ENCODE measurements at regions not wholly inside any gene's neighbourhood (a gene's known extent, or its start where the extent isn't known, plus 50 kb on each side); places are given as distances from the start of the nearest gene placed in this dataset.

- no peak overlapping the region for H3K4me3 ChIP-seq (ENCODE audit: low read depth, low read length)
- no peak for TF ChIP-seq CTCF (conservative IDR thresholded peaks at IDR 0.05; ENCODE audit: low read depth, low read length)
- no peak for DNase-seq (ENCODE audit: low read depth)
Measured at GRCh38 chr2:78411303-78411702, 614.2 kb upstream of the REG3G start.

DNA sequence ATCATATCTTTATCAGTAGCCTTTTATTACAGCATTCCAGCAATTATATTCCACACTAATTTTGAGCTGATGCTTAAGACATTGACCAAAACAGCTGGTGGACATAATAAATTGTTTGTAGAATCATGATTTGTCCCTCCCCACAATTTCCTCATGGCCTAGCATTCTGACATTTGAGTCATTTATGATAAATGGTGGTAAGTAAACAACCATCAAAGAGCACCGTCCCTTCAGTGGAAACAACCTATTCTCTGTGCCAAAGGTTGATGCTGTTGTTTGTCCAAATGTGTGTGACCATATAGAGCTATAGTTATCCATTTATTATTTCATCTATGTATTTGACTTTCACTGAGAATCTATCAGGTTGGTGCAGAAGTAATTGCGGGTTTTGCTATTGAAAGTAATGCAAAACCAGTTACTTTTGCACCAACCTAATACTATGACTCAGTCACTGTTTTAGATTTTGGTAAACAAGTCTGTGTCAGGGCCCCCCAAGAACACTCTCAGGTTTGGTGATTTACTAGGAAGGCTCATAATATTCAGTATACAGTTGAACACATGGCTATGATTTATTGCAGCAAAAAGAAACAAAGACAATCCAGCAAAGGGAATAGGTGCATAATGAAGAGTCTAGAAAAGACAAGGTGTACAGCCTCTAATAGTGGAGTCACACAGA lies 608.7 kb upstream of the REG3G start:
- no peak overlapping the region for H3K4me3 ChIP-seq (ENCODE audit: low read depth, low read length)
- DNase-seq (ENCODE audit: low read depth) = no peak
- no peak for TF ChIP-seq CTCF (conservative IDR thresholded peaks at IDR 0.05; ENCODE audit: low read depth, low read length)

DNA sequence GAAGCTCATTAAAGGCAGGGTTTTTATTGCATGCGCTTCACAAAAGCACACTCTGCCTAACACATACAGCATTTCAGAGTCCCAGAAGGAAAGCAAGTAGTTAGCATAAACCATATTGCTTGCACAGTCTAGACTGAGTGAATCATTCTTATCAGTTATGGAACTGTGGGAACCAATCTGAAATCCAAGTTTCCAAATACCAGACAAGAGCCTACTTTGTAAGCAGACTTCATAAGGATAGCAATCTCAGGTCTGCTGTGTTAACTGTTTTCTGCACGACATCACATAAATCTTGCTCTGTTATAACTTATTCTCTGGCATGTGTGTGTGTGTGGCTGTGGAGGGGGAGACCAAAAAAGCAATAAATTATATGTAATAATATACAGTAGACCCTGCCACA lies 608.1 kb upstream of the REG3G start:
- H3K4me3 ChIP-seq (ENCODE audit: low read depth, low read length) = no peak overlapping the region
- no peak for TF ChIP-seq CTCF (conservative IDR thresholded peaks at IDR 0.05; ENCODE audit: low read depth, low read length)
- no peak for DNase-seq (ENCODE audit: low read depth)

GRCh38 chr2:78418021-78418420 lies 607.5 kb upstream of the REG3G start:
- no peak for DNase-seq (ENCODE audit: low read depth)
- no peak for TF ChIP-seq CTCF (conservative IDR thresholded peaks at IDR 0.05; ENCODE audit: low read depth, low read length)
- no peak overlapping the region for H3K4me3 ChIP-seq (ENCODE audit: low read depth, low read length)

DNA sequence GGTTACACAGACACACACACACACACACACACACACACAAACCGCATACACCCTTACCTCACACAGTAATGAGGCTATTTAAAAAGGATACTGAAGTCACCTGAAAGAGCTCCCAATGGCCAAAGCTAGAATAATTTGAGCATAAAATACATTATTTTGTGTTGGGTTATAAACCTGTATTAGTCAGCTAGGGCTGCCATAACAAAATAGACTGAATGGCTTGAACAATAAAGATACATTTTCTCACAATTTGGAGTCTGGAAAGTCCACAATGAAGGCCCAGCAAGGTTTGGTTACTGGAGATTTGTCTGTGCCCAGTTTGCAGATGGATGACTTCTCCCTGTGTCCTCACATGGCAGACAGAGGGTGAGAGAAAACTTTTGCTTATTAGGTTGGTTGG lies 605.4 kb upstream of the REG3G start:
- TF ChIP-seq CTCF (conservative IDR thresholded peaks at IDR 0.05; ENCODE audit: low read depth, low read length) = no peak
- H3K4me3 ChIP-seq (ENCODE audit: low read depth, low read length) = no peak overlapping the region
- no peak for DNase-seq (ENCODE audit: low read depth)

GRCh38 chr2:78423631-78424030 lies 601.9 kb upstream of the REG3G start:
- no peak overlapping the region for H3K4me3 ChIP-seq (ENCODE audit: low read depth, low read length)
- no peak for DNase-seq (ENCODE audit: low read depth)
- TF ChIP-seq CTCF (conservative IDR thresholded peaks at IDR 0.05; ENCODE audit: low read depth, low read length) = no peak

DNA sequence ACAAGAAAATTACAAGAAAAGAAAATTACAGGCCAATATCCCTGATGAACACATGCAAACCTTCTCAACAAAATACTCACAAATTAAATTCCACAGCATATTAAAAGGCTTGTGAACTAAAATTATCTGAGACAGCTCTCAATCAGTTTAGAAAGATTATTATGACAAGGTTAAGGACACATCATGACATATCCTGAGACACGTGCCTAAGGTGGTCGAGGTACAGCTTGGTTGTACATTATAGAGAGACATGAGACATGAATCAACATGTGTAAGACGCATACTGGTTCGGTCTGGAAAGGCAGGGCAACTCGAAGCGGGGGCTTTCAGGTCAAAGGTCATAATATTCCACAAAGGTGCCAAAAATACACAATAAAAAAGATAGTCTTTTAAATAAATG lies 598.3 kb upstream of the REG3G start:
- no peak for TF ChIP-seq CTCF (conservative IDR thresholded peaks at IDR 0.05; ENCODE audit: low read depth, low read length)
- H3K4me3 ChIP-seq (ENCODE audit: low read depth, low read length) = no peak overlapping the region
- DNase-seq (ENCODE audit: low read depth) = no peak
